HG02840 (cell line): ENCODE measurements at regions not wholly inside any gene's neighbourhood (a gene's known extent, or its start where the extent isn't known, plus 50 kb on each side); places are given as distances from the start of the nearest gene placed in this dataset.
"Not testable (repeated sequence)": the region's sequence is repeated elsewhere in the genome, so short reads cannot be mapped to it uniquely, and the experiment has no call there.

Source experiments
- ATAC-seq: cut with Tn5 transposase; IDR thresholded peaks from one replicate; pipeline ENCODE4 v1.9.1; 2021; ENCODE audit warnings: mild to moderate bottlenecking, moderate library complexity, moderate number of reproducible peaks; ENCODE audit not compliant: unreplicated experiment, low FRiP score

DNA sequence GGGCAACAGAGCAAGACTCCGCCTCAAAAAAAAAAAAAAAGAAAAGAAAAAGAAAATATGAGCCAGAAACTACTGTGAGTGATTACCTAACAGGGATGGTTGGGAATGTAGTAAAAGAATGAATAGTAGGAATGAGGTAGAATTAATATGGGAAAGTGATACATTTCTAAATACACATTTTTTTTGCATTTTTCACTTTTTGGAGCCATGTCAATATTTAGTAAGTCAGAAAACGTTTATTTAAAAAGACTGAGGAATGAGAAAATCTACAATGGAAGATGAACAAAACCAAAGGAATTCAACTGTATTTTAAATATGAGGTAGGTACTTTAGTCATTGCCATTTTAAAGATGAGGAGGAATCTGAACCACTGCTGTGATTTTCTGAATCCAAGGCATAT lies 817.2 kb upstream of the CADM2 start:
- ATAC-seq = no peak

DNA sequence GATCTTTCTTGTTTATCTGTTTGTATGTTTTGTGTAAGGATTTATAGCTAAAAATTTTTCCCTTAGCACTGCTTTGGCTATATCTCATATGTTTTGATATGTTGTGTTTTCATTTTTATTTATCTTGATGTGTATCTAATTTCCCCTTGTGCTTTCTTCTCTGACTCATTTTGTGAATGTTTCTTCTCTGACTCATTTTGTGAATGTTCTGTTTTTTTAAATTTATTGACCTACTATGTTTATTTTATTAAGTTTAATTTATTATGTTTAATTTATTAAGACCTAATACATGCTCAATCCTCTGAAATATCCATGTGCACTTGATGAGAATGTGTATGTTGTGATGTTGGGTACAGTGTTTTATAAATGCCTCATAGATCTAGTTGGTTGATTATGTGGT lies 793.5 kb upstream of the CADM2 start:
- no peak for ATAC-seq

DNA sequence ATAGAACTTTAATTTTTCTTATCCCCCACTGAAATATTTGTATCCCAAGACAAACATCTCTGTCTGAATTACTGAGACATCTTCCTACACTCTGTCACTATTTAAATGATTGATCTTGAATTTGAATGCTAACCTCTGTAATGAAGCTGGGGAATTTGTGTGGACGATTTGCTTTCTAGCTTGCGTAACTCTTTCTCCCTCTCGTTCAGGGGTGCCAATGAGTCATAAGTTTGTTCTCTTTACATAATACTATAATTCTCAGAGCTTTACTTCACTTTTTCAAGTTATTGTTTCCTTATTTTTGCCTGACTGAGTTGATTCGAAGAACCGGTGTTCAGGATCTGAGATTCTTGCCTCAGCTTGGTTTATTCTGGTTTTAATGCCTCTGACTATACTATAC lies 783.3 kb upstream of the CADM2 start:
- ATAC-seq = no peak

DNA sequence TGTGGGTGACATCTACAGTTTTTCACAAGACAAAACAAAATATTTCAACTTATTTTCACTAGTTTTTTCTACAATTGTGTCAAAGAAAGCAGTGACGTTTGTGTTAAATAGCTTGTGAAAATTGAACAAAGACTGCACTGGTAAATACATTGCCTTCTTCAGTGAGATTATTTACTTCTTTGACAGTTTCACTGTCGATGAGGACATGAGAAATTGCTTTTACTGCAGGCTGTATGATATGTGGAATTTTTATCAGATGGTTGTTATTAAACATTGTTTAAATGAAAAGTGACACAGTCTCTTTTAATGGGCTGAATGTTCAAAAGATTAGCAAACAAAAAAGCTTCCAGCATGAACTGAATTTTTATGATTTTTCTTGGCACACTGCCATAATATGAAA lies 773.9 kb upstream of the CADM2 start:
- ATAC-seq = no peak

DNA sequence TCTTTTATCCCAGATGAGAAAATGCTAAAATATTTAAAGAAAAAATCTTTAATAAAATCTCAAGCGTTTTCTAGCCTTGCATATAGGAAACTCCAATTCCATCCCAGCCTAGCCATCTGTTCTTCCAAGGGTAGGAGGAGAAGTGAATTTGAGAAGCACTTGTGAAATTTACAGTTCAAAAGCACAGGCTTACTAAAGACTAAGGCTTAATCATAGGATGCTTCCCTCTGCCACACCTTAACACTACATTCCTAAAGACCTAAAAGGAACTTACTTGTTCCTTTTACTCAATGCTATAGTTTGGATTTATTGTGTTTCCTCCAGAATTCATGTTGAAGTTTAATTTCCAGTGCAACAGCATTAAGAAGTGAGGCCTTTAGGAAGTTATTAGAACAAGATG lies 764.8 kb upstream of the CADM2 start:
- ATAC-seq = no peak

DNA sequence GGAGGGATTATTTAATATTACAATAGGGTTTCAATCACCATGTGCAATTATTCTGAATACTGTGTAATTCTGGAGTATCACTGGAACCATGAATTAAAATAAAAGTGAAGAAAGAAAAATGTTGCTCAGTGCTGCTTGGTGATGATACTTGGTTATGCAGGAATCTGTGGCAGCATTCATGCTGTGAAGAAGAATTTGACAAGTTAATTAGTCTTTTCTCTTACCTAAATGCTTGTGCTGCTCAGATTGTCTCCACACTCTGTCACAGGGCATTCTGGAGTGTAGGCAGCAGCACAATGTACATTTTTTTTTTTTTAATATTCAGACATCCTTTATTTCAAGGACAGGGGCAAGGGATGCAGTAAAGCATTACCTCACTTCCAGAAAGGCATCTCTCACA lies 749.3 kb upstream of the CADM2 start:
- ATAC-seq = no peak

DNA sequence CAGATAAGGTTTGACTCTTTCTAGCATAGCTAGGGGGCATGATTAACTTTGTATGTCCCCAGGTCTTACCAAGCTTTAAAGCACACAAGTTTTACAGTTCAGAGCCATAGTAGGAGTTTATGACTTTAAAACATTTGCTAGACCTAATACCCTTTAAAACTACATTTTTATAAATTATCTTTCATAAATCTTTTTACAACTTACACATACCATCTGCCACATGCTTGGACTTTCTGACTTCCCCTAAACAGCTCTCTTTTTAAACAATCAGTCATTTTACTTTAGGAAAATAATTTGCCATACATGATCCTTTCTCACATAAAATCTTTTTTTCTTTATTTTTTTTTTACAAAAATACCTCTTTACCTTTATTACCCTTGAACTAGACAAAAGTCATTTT lies 735.3 kb upstream of the CADM2 start:
- ATAC-seq = no peak

DNA sequence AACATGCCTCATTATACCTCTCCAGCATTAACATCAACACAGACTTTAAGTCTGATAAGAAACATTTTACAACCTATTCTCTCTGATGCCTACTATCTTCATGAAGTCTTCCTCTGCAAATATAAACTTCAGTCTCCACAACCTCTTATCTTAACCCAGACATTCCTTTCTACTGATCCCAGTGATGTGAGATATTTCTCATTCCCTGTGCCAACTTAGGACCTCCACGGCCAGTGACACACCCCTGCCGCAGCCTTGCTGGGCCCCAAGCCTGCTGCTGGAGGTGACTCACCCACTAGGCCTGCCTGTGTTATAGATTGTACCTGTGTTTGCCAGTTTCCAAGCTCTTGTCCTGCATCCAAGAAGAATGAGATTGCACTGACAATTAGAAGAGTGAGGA lies 734.5 kb upstream of the CADM2 start:
- no peak for ATAC-seq

DNA sequence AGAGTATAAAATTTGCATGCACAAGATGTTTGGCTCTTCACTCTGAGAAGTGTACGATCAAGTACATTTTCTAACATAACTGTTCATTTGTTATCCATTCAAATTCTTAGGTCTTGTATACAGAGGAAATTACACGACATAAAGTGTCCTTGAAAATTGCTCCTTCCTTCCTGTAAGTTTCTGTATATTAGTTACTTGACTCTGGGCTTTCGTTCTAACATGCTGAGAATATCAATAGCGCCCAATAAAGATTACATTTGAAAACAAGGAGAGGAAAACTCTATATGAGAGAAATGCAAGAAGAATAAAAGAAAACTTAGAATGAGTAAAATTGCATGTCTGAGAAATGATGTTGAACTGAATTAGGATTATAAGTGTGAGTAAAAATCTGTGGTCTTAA lies 722.5 kb upstream of the CADM2 start:
- no peak for ATAC-seq

DNA sequence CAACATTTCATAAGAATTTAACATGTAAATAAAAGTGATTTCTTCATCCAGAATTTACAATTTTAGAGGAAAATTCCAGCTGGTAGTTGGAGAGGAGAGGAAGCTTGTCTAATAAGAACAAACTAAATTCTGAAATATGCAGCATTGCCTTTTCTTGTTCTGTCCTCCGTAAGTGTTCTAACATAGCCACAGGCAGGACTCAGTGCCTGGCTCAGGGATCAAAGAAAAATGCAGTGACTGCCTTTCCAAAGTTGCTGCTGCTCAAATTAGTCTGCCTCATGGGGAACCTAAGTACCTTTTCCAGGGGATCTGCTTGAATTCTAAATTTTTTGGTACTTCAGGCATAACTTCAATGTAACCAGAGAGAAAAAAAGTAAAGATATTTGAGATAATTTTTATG lies 713.0 kb upstream of the CADM2 start:
- ATAC-seq = no peak

DNA sequence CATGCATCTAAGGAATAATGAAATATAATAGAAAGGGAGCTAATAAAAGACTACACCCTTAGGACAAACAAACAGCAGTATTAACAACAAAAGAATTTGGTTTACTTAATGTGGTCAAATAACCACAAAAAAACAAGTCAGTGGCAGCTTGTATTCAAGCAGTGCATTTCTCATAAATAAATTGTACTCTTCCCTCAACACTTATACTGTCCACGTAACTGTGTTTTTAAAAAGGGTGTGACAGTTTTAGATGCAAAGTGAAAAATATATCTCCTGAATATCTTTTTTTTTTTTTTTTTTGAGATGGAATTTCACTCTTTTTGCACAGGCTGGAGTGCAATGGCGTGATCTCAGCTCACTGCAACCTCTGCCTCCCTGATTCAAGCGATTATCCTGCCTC lies 698.2 kb upstream of the CADM2 start:
- no peak for ATAC-seq

DNA sequence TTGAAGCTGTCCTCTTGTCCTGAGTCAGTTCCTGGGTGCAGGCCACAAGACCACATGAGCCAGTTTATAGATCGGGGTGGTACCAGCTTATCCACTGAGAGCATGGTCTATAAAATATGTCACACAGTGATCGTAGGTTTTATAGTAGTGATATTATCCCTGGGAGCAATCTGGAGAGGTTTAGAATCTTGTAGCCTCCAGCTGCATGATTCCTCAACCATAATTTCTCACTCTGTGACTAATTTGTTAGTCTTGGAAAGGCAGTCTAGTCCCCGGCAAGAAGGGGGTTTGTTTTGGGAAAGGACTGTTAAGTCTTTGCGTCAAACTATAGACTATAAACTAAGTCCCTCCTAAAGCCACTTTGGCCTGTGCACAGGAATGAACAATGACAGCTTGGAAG lies 693.0 kb upstream of the CADM2 start:
- ATAC-seq = no peak

DNA sequence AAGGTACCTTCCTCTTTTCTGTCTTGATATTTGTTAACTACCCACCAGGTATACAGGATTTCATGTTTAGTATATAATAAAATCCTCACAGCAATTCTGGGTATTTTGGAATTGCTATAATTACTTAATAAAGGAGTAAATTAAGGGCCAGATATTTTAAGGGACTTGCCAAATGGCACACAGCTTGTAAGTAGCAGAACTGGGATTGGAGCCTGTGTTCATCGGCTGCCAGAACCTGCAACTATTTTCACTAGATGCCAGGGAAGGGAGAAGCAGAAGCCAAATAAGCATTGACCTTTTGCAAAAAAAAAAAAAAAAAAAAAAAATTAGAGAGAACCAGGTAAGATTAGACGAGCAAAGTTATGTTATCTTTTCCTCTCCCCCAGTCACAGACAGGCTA lies 683.3 kb upstream of the CADM2 start:
- no peak for ATAC-seq

DNA sequence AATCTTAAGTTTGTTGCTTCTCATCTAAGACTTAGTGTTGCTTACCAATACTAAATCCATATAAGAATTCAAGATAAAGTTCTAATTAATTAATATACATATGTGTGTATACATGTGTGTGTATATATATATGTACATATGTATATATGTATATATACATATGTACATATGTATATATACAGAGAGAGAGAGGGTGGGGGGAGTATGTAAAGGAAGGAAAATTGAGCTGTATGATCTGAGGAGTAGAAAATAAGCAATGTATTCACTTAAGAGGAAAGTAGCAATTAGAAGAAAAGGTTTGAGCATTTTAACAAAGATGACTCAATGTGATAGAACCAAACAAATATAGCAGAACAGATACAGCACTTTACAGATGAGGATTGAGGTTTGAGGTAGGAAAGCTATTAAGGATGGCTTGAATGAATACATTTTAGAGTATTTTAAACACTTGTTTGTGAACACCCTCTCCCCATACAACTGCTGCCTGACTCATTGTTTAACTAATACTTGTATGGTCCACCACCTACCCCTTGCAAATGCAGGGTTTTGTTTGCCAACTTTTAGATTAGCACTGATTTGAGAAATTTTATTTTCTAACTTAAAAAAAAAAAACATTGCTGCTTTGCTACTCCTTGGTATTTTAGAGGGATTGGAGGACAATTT lies 681.1 kb upstream of the CADM2 start:
- ATAC-seq = no peak

DNA sequence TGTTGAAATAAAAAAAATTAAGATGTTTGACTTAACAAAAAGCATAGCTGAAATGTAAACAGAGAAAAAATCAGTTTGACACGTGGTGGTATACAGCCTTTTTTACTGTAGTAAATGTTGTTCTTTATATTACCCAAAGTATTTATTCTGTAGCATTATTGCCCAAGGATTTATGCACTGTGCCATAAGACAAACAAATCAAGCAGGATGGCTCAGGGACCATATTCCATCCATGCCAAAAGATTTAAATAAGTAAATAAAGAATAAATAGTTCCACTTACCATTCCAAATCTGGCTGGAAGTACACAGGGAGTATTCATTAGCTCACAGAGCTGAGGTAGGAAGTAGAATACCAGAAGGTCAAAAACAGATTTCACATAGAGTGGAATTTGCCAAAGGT lies 666.7 kb upstream of the CADM2 start:
- ATAC-seq = no peak

DNA sequence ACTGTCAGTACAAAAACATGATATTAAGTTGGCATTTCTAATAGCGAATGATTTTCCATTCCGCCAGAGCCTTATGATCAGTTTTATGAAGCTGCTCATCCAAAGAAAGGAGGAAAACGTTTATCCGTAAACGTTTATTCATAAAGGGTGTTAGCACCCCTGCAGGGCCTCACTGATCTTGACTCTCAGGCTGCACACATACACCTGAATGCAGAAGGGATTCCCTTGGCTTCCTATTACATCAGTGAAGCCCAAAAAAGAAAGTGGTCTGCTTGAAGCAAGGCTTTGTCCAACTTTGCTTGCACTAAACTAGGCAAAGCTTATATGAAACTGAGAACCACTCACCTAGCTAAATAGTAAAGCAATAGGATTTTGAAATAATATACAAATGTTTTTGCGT lies 659.5 kb upstream of the CADM2 start:
- ATAC-seq = no peak

DNA sequence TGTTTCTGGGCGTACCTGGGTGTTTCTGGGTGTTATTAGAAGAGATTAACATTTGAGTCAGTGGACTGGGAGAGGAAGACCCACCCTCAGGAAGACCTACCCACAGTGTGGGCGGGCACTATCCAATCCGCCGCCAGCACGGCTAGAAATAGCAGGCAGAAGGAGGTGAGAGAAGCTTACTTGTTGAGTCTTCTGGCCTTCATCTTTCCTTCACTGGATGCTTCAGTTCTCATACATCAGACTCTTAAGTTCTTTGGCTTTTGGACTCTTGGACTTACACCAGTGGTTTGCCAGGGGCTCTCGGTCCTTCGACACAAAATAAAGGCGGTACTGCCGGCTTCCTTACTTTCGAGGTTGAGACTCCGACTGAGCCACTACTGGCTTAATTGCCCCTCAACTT lies 654.6 kb upstream of the CADM2 start:
- no peak for ATAC-seq

DNA sequence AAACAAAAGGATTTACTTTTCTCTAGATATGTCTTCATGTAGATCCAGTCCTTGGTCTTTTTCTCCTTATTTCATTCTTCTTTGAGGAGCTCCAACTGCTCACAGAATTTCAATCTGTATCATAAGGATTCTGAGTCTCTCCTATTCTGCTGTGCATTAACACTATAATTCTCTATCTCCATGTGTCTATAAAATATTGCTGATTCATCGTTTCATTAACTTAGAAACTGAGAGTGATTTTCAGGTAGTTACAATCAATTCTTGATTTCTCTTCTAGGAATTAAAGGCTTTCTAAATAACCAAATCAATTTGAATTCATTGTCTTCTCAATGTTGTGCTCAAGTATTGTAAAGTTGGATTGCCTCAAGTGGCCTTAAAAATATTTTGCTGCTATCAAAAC lies 651.5 kb upstream of the CADM2 start:
- no peak for ATAC-seq

DNA sequence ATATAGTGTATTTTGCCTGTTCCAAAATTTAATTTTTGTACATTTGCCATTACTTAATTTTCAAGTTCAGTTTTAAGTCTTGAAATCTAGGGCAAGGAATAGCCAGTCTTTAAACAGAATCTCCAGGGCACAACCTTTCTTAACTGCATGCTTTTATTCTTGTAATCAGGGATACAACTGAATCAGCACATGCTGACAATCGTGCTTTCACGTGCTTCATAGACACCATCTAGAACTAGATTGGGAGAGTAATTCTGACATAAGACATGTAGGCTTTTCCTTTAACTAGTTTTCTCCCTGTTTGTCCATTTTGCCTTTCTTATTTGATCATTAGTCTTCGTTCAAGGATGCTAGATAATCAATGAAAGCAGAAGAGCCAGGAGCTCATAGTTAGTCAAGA lies 650.4 kb upstream of the CADM2 start:
- ATAC-seq = no peak

DNA sequence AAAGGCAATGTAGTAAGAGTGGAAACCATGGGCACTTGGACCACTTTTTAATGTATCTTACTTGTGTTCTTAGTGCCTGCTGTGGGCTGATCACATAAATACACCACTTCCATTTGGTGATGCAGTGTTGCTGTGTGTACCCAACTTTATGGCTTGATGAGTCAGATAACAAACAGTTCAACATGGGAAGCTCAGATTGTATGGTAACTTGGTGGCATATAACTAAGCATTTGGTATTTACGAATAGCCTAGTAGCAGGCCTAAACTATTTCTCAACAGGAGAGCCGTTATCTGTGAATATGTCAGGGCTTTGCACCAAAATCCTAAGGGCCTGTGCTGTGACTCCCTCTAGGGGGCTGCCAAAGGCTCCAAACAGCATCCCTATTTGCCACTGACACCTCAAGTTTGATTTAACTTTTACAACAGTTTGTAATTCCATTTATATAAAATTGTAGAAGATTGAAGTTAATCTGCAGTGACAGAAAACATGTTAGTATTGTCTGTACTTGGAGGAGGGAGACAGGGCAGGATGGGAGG lies 640.4 kb upstream of the CADM2 start:
- no peak for ATAC-seq

DNA sequence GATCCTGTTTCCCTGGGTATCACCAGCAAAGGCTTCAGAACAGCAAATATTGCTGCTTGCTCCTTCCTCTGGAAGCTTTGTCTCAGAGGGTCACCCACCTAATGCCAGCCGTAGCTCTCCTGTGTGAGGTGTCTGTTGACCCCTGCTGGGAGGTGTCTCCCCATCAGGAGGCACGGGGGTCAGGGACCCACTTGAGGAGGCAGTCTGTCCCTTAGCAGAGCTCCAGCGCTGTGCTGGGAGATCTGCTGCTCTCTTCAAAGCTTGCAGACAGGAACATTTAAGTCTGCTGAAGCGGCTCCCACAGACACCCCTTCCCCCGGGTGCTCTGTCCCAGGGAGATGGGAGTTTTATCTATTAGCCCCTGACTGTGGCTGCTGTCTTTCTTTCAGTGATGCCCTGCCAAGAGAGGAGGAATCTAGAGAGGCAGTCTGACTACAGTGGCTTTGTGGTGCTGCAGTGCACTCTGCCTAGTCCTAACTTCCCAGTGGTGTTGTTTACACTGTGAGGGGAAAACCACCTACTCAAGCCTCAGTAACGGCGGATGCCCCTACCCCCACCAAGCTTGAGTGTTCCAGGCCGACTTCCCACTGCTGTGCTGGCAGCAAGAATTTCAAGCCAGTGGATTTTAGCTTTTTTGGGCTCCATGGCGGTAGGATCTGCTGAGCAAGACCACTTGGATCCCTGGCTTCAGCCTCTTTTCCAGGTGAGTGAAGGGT lies 593.1 kb upstream of the CADM2 start:
- ATAC-seq = not testable (repeated sequence)
